ENCODE measurements at regions not wholly inside any gene's neighbourhood (a gene's known extent, or its start where the extent isn't known, plus 50 kb on each side); places are given as distances from the start of the nearest gene placed in this dataset.

DNA sequence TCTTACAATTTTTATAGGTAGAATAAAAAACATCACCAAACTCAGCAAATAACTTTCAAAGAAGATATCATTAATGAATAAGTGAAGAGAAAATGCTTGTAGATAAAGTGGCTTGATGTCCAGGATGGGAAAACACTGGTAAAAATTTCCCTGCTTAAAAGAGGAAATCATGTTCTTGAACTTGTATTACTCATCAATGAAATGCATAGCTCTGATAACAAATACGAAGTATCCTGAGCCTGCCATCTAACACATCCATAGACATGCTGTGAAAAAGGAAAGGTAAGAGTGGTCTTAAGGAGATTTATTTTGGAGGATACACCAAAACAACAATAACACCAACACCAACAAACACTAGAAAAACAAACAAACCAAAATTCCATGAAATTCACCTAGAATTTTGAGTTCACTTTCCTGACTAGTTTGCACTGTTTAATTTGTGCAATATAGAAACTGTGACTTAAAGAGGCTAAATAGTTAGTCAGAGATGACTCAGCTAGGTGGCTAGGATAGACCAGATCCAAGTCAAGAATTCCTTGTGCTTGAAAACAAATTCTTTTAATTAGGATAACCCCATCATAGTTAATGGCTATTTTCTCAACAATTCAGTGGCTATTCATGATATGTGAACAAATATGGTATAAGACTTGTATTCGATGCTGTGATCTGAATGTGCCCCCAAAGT lies 179.8 kb upstream of the KCNK2 start:
- TF ChIP-seq GATA2 (IDR thresholded peaks at IDR 0.05; ENCODE audit: low read depth, low read length) (no peak), GATA3 (IDR thresholded peaks at IDR 0.05; ENCODE audit: low read depth, low read length) (no peak)
